ENCODE measurements at regions not wholly inside any gene's neighbourhood (a gene's known extent, or its start where the extent isn't known, plus 50 kb on each side); places are given as distances from the start of the nearest gene placed in this dataset. TPM values are rescaled to one million over a fixed set of nuclear protein-coding genes. Genes with fewer than 3 reads are reported as not detected.
"Not testable (repeated sequence)": the region's sequence is repeated elsewhere in the genome, so short reads cannot be mapped to it uniquely, and the experiment has no call there.

GRCh38 chr6:61622601-61623000 is 663.4 kb downstream of the KHDRBS2 start:
- no peak for DNase-seq

- no peak for DNase-seq
These were observed 671.9 kb downstream of the KHDRBS2 start for GRCh38 chr6:61614119-61614518.

GRCh38 chr6:61606500-61606899 is 679.5 kb downstream of the KHDRBS2 start:
- no peak for DNase-seq

GRCh38 chr6:61605851-61606250 is 680.2 kb downstream of the KHDRBS2 start:
- not testable (repeated sequence) for DNase-seq

- DNase-seq = not testable (repeated sequence)
These were observed 683.9 kb downstream of the KHDRBS2 start for GRCh38 chr6:61602171-61602570.

GRCh38 chr6:61592238-61592637 is 693.8 kb downstream of the KHDRBS2 start:
- DNase-seq = no peak

GRCh38 chr6:61586934-61587537 is 699.0 kb downstream of the KHDRBS2 start:
- DNase-seq = peak; percentile 49

- no peak for DNase-seq
These were observed 700.5 kb downstream of the KHDRBS2 start for GRCh38 chr6:61585504-61585903.

- DNase-seq = no peak
These were observed 723.9 kb downstream of the KHDRBS2 start for GRCh38 chr6:61562098-61562497.

GRCh38 chr6:61558796-61559195 is 727.2 kb downstream of the KHDRBS2 start:
- DNase-seq = no peak

GRCh38 chr6:61555993-61556392 is 730.0 kb downstream of the KHDRBS2 start:
- no peak for DNase-seq

- no peak for DNase-seq
These were observed 747.2 kb downstream of the KHDRBS2 start for GRCh38 chr6:61538801-61539200.

- not testable (repeated sequence) for DNase-seq
These were observed 753.3 kb downstream of the KHDRBS2 start for GRCh38 chr6:61532749-61533148.

Small RNA genes in the stretch of these regions (small RNA-seq; reads per million reads assigned to genes)
- gene MTRNR2L9 = not detected

Data from occipital lobe (tissue), 2 donors.